C4-2B (cell line): ENCODE measurements at regions not wholly inside any gene's neighbourhood (a gene's known extent, or its start where the extent isn't known, plus 50 kb on each side); places are given as distances from the start of the nearest gene placed in this dataset.

Source experiments
- CTCF ChIP-seq: fragments of 450-650 bp; conservative IDR thresholded peaks from 2 replicates; pipeline ENCODE4 v1.5.1; 2017; ENCODE audit warnings: mild to moderate bottlenecking
- ZFX ChIP-seq: fragments of 450-650 bp; IDR thresholded peaks from 2 replicates; pipeline ENCODE4 v1.6.1; 2017

- no peak for TF ChIP-seq CTCF
- TF ChIP-seq ZFX, result no peak
Observed at GRCh38 chr10:124219062-124219461, 125.7 kb upstream of the CHST15 start.
